ENCODE measurements at regions not wholly inside any gene's neighbourhood (a gene's known extent, or its start where the extent isn't known, plus 50 kb on each side); places are given as distances from the start of the nearest gene placed in this dataset.

DNA sequence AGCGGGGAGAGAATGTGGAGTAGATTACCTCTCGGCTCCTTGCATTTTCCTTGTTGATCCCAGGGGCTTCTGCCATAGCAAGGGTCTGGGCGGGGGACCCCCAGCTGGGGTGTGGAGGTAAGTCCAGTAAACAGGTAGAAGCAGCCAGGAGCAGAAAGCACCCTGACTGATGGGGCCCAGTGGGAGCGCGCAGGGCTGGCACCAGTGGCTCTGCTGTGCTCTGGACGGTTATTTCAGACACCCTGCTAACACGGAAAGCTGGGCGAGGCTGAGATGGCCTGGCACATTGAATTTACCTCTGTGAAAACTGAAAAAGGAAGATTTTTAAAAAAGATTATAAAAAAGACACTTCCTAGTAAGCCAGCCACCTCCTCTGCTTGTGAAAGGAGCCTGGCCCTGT lies 88.4 kb upstream of the CALM2 start:
- no peak for TF ChIP-seq POLR2AphosphoS5 (IDR thresholded peaks at IDR 0.05)
- TF ChIP-seq EZH2 (IDR thresholded peaks at IDR 0.05; ENCODE audit: borderline replicate concordance, insufficient read depth, low read length, poor library complexity, severe bottlenecking), result no peak
- TF ChIP-seq, protein P1, sequence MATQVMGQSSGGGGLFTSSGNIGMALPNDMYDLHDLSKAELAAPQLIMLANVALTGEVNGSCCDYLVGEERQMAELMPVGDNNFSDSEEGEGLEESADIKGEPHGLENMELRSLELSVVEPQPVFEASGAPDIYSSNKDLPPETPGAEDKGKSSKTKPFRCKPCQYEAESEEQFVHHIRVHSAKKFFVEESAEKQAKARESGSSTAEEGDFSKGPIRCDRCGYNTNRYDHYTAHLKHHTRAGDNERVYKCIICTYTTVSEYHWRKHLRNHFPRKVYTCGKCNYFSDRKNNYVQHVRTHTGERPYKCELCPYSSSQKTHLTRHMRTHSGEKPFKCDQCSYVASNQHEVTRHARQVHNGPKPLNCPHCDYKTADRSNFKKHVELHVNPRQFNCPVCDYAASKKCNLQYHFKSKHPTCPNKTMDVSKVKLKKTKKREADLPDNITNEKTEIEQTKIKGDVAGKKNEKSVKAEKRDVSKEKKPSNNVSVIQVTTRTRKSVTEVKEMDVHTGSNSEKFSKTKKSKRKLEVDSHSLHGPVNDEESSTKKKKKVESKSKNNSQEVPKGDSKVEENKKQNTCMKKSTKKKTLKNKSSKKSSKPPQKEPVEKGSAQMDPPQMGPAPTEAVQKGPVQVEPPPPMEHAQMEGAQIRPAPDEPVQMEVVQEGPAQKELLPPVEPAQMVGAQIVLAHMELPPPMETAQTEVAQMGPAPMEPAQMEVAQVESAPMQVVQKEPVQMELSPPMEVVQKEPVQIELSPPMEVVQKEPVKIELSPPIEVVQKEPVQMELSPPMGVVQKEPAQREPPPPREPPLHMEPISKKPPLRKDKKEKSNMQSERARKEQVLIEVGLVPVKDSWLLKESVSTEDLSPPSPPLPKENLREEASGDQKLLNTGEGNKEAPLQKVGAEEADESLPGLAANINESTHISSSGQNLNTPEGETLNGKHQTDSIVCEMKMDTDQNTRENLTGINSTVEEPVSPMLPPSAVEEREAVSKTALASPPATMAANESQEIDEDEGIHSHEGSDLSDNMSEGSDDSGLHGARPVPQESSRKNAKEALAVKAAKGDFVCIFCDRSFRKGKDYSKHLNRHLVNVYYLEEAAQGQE (IDR thresholded peaks at IDR 0.05; ENCODE audit: borderline replicate concordance), result no peak
- TF ChIP-seq TAF1 (IDR thresholded peaks at IDR 0.05; ENCODE audit: low read depth), result no peak
- TF ChIP-seq EP300 (conservative IDR thresholded peaks at IDR 0.05; ENCODE audit: poor library complexity, severe bottlenecking), result no peak
- TF ChIP-seq SMC3 (conservative IDR thresholded peaks at IDR 0.05; ENCODE audit: poor library complexity), result no peak
- TF ChIP-seq RAD21 (conservative IDR thresholded peaks at IDR 0.05), result no peak
- H3K79me2 ChIP-seq (replicated peaks; ENCODE audit: insufficient read depth, low read length), result no peaks in the 10 kb centered on the region
- no peaks in the 10 kb centered on the region for H4K20me1 ChIP-seq (ENCODE audit: insufficient read depth)
- no peak overlapping the region for H2AFZ ChIP-seq (ENCODE audit: low read depth, low read length)
- H3F3A ChIP-seq (ENCODE audit: insufficient read depth, low read length, poor library complexity, severe bottlenecking), result no peaks in the 10 kb centered on the region
- H3K9ac ChIP-seq (ENCODE audit: low read length), result peak overlapping the region; percentile 43
- H3K4me3 ChIP-seq (ENCODE audit: low read length), result peak overlapping the region; percentile 34
- no peaks in the 10 kb centered on the region for H3K27me3 ChIP-seq (ENCODE audit: insufficient read depth, low read depth, low read length)
- H3K4me2 ChIP-seq (ENCODE audit: low read length), result no peak overlapping the region
- H3K9me2 ChIP-seq (ENCODE audit: insufficient read depth, low read length), result no peaks in the 10 kb centered on the region
- H3K9me3 ChIP-seq (ENCODE audit: low read length), result no peaks in the 10 kb centered on the region
- H3K36me3 ChIP-seq (ENCODE audit: insufficient read depth, low read length), result no peaks in the 10 kb centered on the region
- H3K27ac ChIP-seq (ENCODE audit: low read length), result peak overlapping the region; percentile 73

DNA sequence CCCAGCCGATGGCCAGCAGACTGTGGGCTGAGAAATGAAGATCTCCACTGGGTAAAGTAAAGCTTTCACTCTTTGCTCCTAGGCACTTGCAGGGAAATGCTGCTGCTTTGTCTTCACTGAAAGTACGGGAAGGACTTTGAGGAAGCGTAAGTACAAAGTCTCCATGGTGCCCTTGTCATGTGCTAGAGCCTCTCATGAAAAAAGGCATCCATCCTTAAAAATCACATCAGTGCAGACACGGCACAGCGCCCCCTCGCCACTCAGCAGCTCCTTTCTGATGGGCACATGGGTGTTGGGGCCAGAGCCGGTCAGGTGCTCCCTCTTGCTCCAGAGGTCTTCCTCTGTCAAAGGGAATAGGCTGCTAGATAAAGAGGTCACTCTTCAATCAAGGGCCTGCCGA lies 87.8 kb upstream of the CALM2 start:
- Histone ChIP-seq H3K27me3 (ENCODE audit: insufficient read depth, low read depth, low read length) (no peaks in the 10 kb centered on the region), H3K9me3 (ENCODE audit: low read length) (no peaks in the 10 kb centered on the region), H3K79me2 (replicated peaks; ENCODE audit: insufficient read depth, low read length) (no peaks in the 10 kb centered on the region), H3K9ac (ENCODE audit: low read length) (no peak overlapping the region), H2AFZ (ENCODE audit: low read depth, low read length) (no peak overlapping the region), H4K20me1 (ENCODE audit: insufficient read depth) (no peaks in the 10 kb centered on the region), H3K4me3 (ENCODE audit: low read length) (no peak overlapping the region), H3K36me3 (ENCODE audit: insufficient read depth, low read length) (no peaks in the 10 kb centered on the region), H3K9me2 (ENCODE audit: insufficient read depth, low read length) (no peaks in the 10 kb centered on the region), H3F3A (ENCODE audit: insufficient read depth, low read length, poor library complexity, severe bottlenecking) (no peaks in the 10 kb centered on the region), H3K4me2 (ENCODE audit: low read length) (no peak overlapping the region), H3K27ac (ENCODE audit: low read length) (no peak overlapping the region)
- TF ChIP-seq SMC3 (conservative IDR thresholded peaks at IDR 0.05; ENCODE audit: poor library complexity), result no peak
- TF ChIP-seq, protein P1 (IDR thresholded peaks at IDR 0.05; ENCODE audit: borderline replicate concordance), result no peak
- TF ChIP-seq CTCF (IDR thresholded peaks at IDR 0.05; ENCODE audit: poor library complexity, severe bottlenecking), result peak; percentile 16
- no peak for TF ChIP-seq POLR2AphosphoS5 (IDR thresholded peaks at IDR 0.05)

All from neural cell (in vitro differentiated cells).